Fibroblast of the aortic adventitia (primary cell): ENCODE measurements at regions not wholly inside any gene's neighbourhood (a gene's known extent, or its start where the extent isn't known, plus 50 kb on each side); places are given as distances from the start of the nearest gene placed in this dataset.

Experiments used
- DNase-seq: peaks from one replicate; pipeline ENCODE4 v3.0.0-alpha.2; 2010; ENCODE audit warnings: low read depth
- H3K4me3 ChIP-seq: 2 replicates; pipeline ENCODE4 v1.5.1; 2011; ENCODE audit warnings: low read depth, mild to moderate bottlenecking, control low read depth, low read length, moderate library complexity
- CTCF ChIP-seq: IDR thresholded peaks from 2 replicates; pipeline ENCODE4 v1.5.1; 2011; ENCODE audit warnings: mild to moderate bottlenecking, low read length, control low read depth, inconsistent platforms; ENCODE audit not compliant: insufficient read depth

DNA sequence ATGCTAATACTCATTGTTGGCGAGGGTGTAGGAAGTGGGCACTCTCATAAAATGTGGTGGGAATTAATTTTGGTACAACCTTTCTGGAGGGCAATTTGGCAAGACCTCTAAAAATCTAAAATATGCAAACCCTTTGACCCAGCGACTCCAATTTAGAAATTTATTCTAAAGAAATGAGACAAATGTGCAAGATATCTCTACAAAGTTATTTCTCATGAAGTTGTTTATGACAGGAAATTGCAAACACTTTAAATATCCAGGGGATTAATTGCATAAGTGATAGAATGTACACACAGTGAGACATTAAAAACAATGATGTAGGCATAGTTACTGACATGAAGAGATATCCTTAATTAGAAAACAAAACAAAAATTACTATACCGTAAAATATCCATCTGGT lies 246.3 kb upstream of the MAP3K1 start:
- no peak for DNase-seq
- TF ChIP-seq CTCF = no peak
- H3K4me3 ChIP-seq = no peak overlapping the region

- H3K4me3 ChIP-seq = no peak overlapping the region
- TF ChIP-seq CTCF = no peak
- DNase-seq = no peak
Observed at GRCh38 chr5:56567278-56567677, 248.1 kb upstream of the MAP3K1 start.

GRCh38 chr5:56566374-56567249 lies 248.7 kb upstream of the MAP3K1 start:
- DNase-seq = no peak
- no peak for TF ChIP-seq CTCF
- no peak overlapping the region for H3K4me3 ChIP-seq

DNA sequence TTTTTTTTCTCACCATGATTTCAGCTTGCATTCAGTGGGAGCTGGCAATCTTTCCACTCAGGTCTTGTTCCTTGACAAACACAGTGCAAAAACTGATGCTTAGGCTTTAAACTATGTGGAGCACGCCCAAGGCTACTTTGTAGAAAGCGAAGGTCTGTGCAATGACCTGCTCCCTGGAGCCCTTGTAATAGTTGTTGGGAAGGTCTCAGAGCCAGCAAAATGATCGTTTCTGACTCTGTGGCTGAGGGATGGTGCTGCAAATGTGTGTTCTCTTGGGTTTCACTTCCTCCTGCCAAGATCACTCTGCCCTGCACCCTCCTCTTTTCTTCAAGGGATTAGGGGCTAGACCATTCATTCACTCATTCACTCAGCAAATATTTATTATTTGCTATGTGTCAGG lies 249.7 kb upstream of the MAP3K1 start:
- TF ChIP-seq CTCF = no peak
- H3K4me3 ChIP-seq = no peak overlapping the region
- no peak for DNase-seq

DNA sequence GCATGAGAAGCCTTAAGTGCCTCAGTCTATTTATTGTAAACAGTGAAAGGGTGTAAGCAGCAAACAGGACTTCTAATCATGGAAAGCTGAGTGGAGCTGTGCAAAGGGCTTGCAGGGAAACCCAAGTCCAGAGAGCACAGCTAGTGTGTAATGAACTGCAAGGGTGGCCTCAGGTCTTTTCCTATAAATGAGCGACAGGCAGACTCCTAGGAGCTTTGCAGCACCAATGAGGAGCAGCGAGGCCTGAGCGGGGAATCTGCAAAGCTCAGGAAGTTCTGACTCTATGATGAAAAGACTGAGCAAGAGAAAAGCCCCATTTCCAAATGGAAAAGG lies 250.1 kb upstream of the MAP3K1 start:
- TF ChIP-seq CTCF = no peak
- no peak overlapping the region for H3K4me3 ChIP-seq
- no peak for DNase-seq

DNA sequence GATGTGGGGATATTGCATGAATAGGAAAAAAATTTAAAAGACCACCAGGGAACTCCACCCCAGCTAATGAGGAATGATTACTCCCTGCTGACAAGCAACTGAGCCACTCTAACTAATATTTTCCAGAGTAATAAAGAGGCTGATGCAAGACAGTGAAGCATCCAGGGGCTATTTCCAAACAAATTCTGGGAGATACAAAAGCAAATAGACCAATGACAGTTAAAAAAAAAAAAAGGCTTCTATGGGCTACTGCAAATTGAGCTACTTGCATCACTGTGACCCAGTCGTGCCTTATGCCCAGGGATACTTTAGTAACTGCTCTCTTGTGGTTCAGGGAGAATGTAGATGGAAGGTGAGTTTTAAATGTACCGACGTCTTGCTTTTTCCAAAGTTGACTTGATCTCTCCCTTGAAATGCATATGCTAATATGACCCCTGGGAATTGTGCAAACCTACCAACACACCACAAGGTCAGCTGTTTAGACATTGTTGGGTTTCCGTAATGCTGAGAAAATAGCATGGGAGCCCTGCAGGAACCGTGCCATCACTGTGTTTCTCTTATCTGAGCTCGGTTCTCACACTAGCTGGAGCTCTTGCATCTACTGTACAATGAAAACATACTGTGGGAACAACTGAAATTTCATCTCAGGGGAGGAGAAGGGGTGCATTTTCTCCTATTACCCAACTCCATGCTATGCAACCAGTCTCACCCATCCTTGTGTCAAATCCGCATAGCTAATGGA lies 250.6 kb upstream of the MAP3K1 start:
- DNase-seq = peak; percentile 13
- no peak for TF ChIP-seq CTCF

More for the DNA sequence above, 250.6 kb upstream of the MAP3K1 start:
- no peak overlapping the region for H3K4me3 ChIP-seq
